ENCODE measurements at regions not wholly inside any gene's neighbourhood (a gene's known extent, or its start where the extent isn't known, plus 50 kb on each side); places are given as distances from the start of the nearest gene placed in this dataset.

DNA sequence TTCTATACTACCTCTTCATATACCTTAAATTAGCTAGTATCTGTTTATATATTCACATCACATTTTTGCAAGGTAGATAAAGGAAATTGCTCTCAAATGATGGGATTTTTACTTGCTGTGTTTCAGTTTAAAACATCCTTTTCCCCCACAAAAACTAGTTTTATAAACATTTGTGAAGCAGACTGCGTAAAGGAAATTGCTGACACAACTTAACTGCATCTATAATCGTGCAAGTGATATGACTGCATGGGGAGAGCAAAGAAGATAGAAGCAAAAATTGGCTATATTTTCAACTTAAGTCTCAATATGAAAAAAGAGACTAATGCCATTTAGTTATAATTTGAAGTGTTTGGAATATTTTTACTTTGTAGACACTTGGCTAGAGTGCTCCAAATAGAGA, 385.2 kb downstream of the C4orf33 start:
- Histone ChIP-seq H3K9ac (ENCODE audit: insufficient read depth in 1 of 2, low read depth in 2 of 2, low read length in 2 of 2) (no peak overlapping the region), H3K4me3 (no peak overlapping the region), H3K27me3 (ENCODE audit: control insufficient read depth in 2 of 2, insufficient read depth in 2 of 2, low read length in 2 of 2) (no peaks in the 10 kb centered on the region), H3K9me3 (replicated peaks; ENCODE audit: control insufficient read depth, insufficient read depth, low read depth, low read length) (no peaks in the 10 kb centered on the region), H3K4me1 (replicated peaks in 1 of 2; ENCODE audit: control insufficient read depth in 2 of 2, insufficient read depth in 2 of 2, low read length in 2 of 2) (no peaks in the 10 kb centered on the region), H3K79me2 (ENCODE audit: control insufficient read depth, insufficient read depth, low read length) (no peaks in the 10 kb centered on the region), H3K4me2 (ENCODE audit: insufficient read depth, low read length) (no peak overlapping the region), H3K36me3 (ENCODE audit: control insufficient read depth, insufficient read depth, low read length) (no peaks in the 10 kb centered on the region), H3K27ac (ENCODE audit: extremely low read depth, low read depth, low read length) (no peak overlapping the region), H3K9me1 (ENCODE audit: control insufficient read depth, insufficient read depth, low read length) (no peaks in the 10 kb centered on the region), H4K20me1 (replicated peaks; ENCODE audit: control insufficient read depth, insufficient read depth, low read length) (no peaks in the 10 kb centered on the region), H2AFZ (ENCODE audit: low read depth, low read length) (no peak overlapping the region)
- BruUV-seq (replicated peaks) = no TSS peak
- DNase-seq (ENCODE audit: extremely low read depth in 1 of 4, low spot score in 3 of 4) (no peak), ATAC-seq (no peak), FAIRE-seq (no peak)
- ChIA-PET POLR2A (no interaction called here), CTCF (ENCODE audit: low intra/inter-chr PET ratio) (no interaction called here)
- in situ Hi-C loops (cut with MboI) (no loop called here), intact Hi-C loops (cut with micrococcal nuclease) (no loop called here)
- 0% methylated on average over 2 of the region's 2 CpGs for WGBS (ENCODE audit: insufficient coverage, low coverage, missing lambda C conversion rate)
- no peak for TF ChIP-seq CREB1 (IDR thresholded peaks at IDR 0.05)
- no peak for TF ChIP-seq CREB1 (CRISPR knock-in tag; IDR thresholded peaks at IDR 0.05)
- TF ChIP-seq YY1 (IDR thresholded peaks at IDR 0.05; ENCODE audit: borderline replicate concordance in 1 of 3, control insufficient read depth in 1 of 3, extremely low read depth in 1 of 3, insufficient read depth in 3 of 3, insufficient read length in 1 of 3, insufficient replicate concordance in 2 of 3, low read depth in 1 of 3, low read length in 2 of 3) = no peak
- TF ChIP-seq, protein P1, sequence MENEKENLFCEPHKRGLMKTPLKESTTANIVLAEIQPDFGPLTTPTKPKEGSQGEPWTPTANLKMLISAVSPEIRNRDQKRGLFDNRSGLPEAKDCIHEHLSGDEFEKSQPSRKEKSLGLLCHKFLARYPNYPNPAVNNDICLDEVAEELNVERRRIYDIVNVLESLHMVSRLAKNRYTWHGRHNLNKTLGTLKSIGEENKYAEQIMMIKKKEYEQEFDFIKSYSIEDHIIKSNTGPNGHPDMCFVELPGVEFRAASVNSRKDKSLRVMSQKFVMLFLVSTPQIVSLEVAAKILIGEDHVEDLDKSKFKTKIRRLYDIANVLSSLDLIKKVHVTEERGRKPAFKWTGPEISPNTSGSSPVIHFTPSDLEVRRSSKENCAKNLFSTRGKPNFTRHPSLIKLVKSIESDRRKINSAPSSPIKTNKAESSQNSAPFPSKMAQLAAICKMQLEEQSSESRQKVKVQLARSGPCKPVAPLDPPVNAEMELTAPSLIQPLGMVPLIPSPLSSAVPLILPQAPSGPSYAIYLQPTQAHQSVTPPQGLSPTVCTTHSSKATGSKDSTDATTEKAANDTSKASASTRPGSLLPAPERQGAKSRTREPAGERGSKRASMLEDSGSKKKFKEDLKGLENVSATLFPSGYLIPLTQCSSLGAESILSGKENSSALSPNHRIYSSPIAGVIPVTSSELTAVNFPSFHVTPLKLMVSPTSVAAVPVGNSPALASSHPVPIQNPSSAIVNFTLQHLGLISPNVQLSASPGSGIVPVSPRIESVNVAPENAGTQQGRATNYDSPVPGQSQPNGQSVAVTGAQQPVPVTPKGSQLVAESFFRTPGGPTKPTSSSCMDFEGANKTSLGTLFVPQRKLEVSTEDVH (IDR thresholded peaks at IDR 0.05; ENCODE audit: low read depth, partially characterized antibody) = no peak
- TF ChIP-seq, protein P2, sequence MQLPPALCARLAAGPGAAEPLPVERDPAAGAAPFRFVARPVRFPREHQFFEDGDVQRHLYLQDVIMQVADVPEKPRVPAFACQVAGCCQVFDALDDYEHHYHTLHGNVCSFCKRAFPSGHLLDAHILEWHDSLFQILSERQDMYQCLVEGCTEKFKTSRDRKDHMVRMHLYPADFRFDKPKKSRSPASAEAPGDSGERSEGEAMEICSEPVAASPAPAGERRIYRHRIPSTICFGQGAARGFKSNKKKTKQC (CRISPR knock-in tag; IDR thresholded peaks at IDR 0.05) = no peak
- TF ChIP-seq TAF7 (tag; IDR thresholded peaks at IDR 0.05) = no peak
- no peak for TF ChIP-seq CBX1 (IDR thresholded peaks at IDR 0.05; ENCODE audit: low read depth)
- TF ChIP-seq POLR2AphosphoS5 (IDR thresholded peaks at IDR 0.05; ENCODE audit: control insufficient read depth, insufficient read depth, low read depth, low read length) = no peak
- no peak for TF ChIP-seq GATAD2A (IDR thresholded peaks at IDR 0.05)
- TF ChIP-seq, protein P3, sequence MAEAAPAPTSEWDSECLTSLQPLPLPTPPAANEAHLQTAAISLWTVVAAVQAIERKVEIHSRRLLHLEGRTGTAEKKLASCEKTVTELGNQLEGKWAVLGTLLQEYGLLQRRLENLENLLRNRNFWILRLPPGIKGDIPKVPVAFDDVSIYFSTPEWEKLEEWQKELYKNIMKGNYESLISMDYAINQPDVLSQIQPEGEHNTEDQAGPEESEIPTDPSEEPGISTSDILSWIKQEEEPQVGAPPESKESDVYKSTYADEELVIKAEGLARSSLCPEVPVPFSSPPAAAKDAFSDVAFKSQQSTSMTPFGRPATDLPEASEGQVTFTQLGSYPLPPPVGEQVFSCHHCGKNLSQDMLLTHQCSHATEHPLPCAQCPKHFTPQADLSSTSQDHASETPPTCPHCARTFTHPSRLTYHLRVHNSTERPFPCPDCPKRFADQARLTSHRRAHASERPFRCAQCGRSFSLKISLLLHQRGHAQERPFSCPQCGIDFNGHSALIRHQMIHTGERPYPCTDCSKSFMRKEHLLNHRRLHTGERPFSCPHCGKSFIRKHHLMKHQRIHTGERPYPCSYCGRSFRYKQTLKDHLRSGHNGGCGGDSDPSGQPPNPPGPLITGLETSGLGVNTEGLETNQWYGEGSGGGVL (CRISPR knock-in tag; IDR thresholded peaks at IDR 0.05) = no peak
- TF ChIP-seq BCOR (IDR thresholded peaks at IDR 0.05) = no peak
- TF ChIP-seq PURB (CRISPR knock-in tag; IDR thresholded peaks at IDR 0.05; ENCODE audit: low read depth) = no peak
- no peak for TF ChIP-seq FOXA1 (IDR thresholded peaks at IDR 0.05; ENCODE audit: borderline replicate concordance)
- TF ChIP-seq TBP (optimal IDR thresholded peaks at IDR 0.05; ENCODE audit: low read depth, low read length) = no peak
- no peak for TF ChIP-seq ZNF644 (tag; IDR thresholded peaks at IDR 0.05; ENCODE audit: low read depth)
- no peak for TF ChIP-seq TRIM24 (IDR thresholded peaks at IDR 0.05)
- no peak for TF ChIP-seq JUN (IDR thresholded peaks at IDR 0.05; ENCODE audit: borderline replicate concordance, low read depth, low read length)
- no peak for TF ChIP-seq JUN (CRISPR knock-in tag; IDR thresholded peaks at IDR 0.05; ENCODE audit: borderline replicate concordance)
- TF ChIP-seq ZNF274 (IDR thresholded peaks at IDR 0.05; ENCODE audit: borderline replicate concordance, low read depth, low read length) = no peak
- TF ChIP-seq ZNF436 (CRISPR knock-in tag; IDR thresholded peaks at IDR 0.05) = no peak
- TF ChIP-seq ZNF146 (CRISPR knock-in tag; IDR thresholded peaks at IDR 0.05; ENCODE audit: unreplicated experiment) = no peak
